GM12878 (cell line): ENCODE measurements at regions not wholly inside any gene's neighbourhood (a gene's known extent, or its start where the extent isn't known, plus 50 kb on each side); places are given as distances from the start of the nearest gene placed in this dataset.

Source experiments
- ATAC-seq: fragments of 200-7000 bp; cut with Tn5 transposase; 3 replicates; pipeline ENCODE4 v1.9.1; 2020; ENCODE audit warnings: mild to moderate bottlenecking, moderate library complexity
- BruUV-seq: library from RNA; stranded (reverse); fragments of 400-500 nt; replicated peaks from 2 replicates; lab custom pipeline; 2021; lab: Mats Ljungman, UMichigan
- CTCF ChIA-PET: fragments of 300-600 bp; sonication (Branson Sonifier 250); formaldehyde crosslinking; extraction: SDS; loops from one replicate; lab custom pipeline; 2021; ENCODE audit warnings: inconsistent platforms; lab: Yijun Ruan, JAX
- POLR2A ChIA-PET: fragments of 350-600 bp; formaldehyde crosslinking; extraction: SDS; loops from one replicate; lab custom pipeline; 2021; ENCODE audit warnings: inconsistent platforms; lab: Charles Lee
- RAD21 ChIA-PET: fragments of 300-600 bp; sonication (Branson Sonifier 250); formaldehyde crosslinking; loops from one replicate; lab custom pipeline; 2023; ENCODE audit warnings: antibody characterized with exemption; ENCODE audit not compliant: unreplicated experiment; lab: Charles Lee
- SMC1A ChIA-PET: fragments of 300-600 bp; sonication (Branson Sonifier 250); formaldehyde crosslinking; loops from one replicate; lab custom pipeline; 2023; ENCODE audit not compliant: unreplicated experiment, uncharacterized antibody; lab: Charles Lee
- DNase-seq: peaks from one replicate; pipeline ENCODE4 v3.0.0-alpha.2; 2011; ENCODE audit warnings: low read depth, low spot score
- FAIRE-seq: peaks from 3 replicates; lab custom pipeline; 2011; peaks lifted over from hg19 to GRCh38; lab: Jason Lieb, UNC
- H2AFZ ChIP-seq: 2 replicates; pipeline ENCODE4 v1.6.0; 2011; ENCODE audit warnings: low read depth, low read length, control low read depth; ENCODE audit not compliant: control insufficient read depth
- H3K27ac ChIP-seq: 2 replicates; pipeline ENCODE4 v1.5.1; 2011; ENCODE audit warnings: control low read depth; ENCODE audit not compliant: control insufficient read depth, insufficient read depth
- H3K27me3 ChIP-seq, 2 experiments: replicated peaks in 1 of 2; 2 replicates each; pipeline versions ENCODE4 v1.6.0 to v1.6.1; 2011; ENCODE audit warnings: low read length in 1 of 2; ENCODE audit not compliant: control insufficient read depth in 2 of 2, insufficient read depth in 2 of 2
- H3K36me3 ChIP-seq, 2 experiments: 2 replicates each; pipeline ENCODE4 v1.5.1; 2011; ENCODE audit warnings: low read length in 1 of 2; ENCODE audit not compliant: control insufficient read depth in 2 of 2, insufficient read depth in 2 of 2
- H3K4me1 ChIP-seq: 2 replicates; pipeline ENCODE4 v1.6.1; 2011; ENCODE audit warnings: mild to moderate bottlenecking, low read length, moderate library complexity, mixed read lengths; ENCODE audit not compliant: control insufficient read depth, insufficient read depth
- H3K4me2 ChIP-seq: 2 replicates; pipeline ENCODE4 v1.6.0; 2011; ENCODE audit warnings: control low read depth; ENCODE audit not compliant: control insufficient read depth, insufficient read depth
- H3K4me3 ChIP-seq: fragments of 200-600 bp; sonication (generic); 2 replicates; pipeline ENCODE4 v1.5.1; 2016
- H3K79me2 ChIP-seq: 2 replicates; pipeline ENCODE4 v1.6.0; 2011; ENCODE audit warnings: low read length; ENCODE audit not compliant: control insufficient read depth, insufficient read depth
- H3K9ac ChIP-seq: 2 replicates; pipeline ENCODE4 v1.8.0; 2011; ENCODE audit warnings: low read length, control low read depth, mixed read lengths; ENCODE audit not compliant: control insufficient read depth, insufficient read depth
- H3K9me3 ChIP-seq: replicated peaks from 3 replicates; pipeline ENCODE4 v1.5.1; 2011; ENCODE audit warnings: mild to moderate bottlenecking, low read length; ENCODE audit not compliant: control insufficient read depth, insufficient read depth
- H4K20me1 ChIP-seq: 2 replicates; pipeline ENCODE4 v1.6.0; 2011; ENCODE audit not compliant: control insufficient read depth, insufficient read depth
- MTA3 ChIP-seq: IDR thresholded peaks from 2 replicates; pipeline ENCODE4 v1.6.1; 2012; ENCODE audit warnings: low read length, inconsistent platforms, borderline replicate concordance
- NBN ChIP-seq: fragments of 450-650 bp; IDR thresholded peaks from 2 replicates; pipeline ENCODE4 v1.6.1; 2016
- NR2C2 ChIP-seq: IDR thresholded peaks from 2 replicates; pipeline ENCODE4 v1.6.1; 2011; ENCODE audit warnings: borderline replicate concordance, low read depth; ENCODE audit not compliant: control insufficient read depth, insufficient read length
- PKNOX1 ChIP-seq: fragments of 450-650 bp; IDR thresholded peaks from 2 replicates; pipeline ENCODE4 v1.6.1; 2016; ENCODE audit warnings: mild to moderate bottlenecking
- RB1 ChIP-seq: fragments of 450-650 bp; formaldehyde crosslinking; IDR thresholded peaks from 2 replicates; pipeline ENCODE4 v1.6.1; 2017; ENCODE audit warnings: mild to moderate bottlenecking, borderline replicate concordance
- REST ChIP-seq: IDR thresholded peaks from 2 replicates; pipeline ENCODE4 v1.6.1; 2012; ENCODE audit warnings: mild to moderate bottlenecking, low read depth, low read length
- TCF7 ChIP-seq: IDR thresholded peaks from 2 replicates; pipeline ENCODE4 v1.6.1; 2014; ENCODE audit warnings: antibody characterized with exemption, borderline replicate concordance
- ZNF24 ChIP-seq: fragments of 450-650 bp; IDR thresholded peaks from 2 replicates; pipeline ENCODE4 v1.6.1; 2017; ENCODE audit warnings: antibody characterized with exemption, mild to moderate bottlenecking
- ZZZ3 ChIP-seq: IDR thresholded peaks from 2 replicates; pipeline ENCODE4 v1.6.1; 2011; ENCODE audit warnings: low read depth; ENCODE audit not compliant: control insufficient read depth, insufficient read length
- WGBS: methylation state at CpG from one replicate; pipeline ENCODE4 v1.1.6; 2016; ENCODE audit warnings: low lambda C conversion rate; ENCODE audit not compliant: insufficient replicate concordance, insufficient coverage; ENCODE audit errors: missing lambda C conversion rate; 5-methylcytosine and 5-hydroxymethylcytosine counted together
- in situ Hi-C: fragments of 300-500 bp; cut with MboI; formaldehyde crosslinking; loops from 9 replicates; pipeline ENCODE4 v1.14.3; 2018; ENCODE audit warnings: mixed read lengths
- intact Hi-C: fragments of 100-400 bp; cut with micrococcal nuclease; formaldehyde crosslinking; loops from one replicate; pipeline ENCODE4 v1.14.2; 2022; ENCODE audit not compliant: unreplicated experiment

- H3K9ac ChIP-seq = no peak overlapping the region
- in situ Hi-C loops (no loop called here), intact Hi-C loops (no loop called here)
- ChIA-PET RAD21 (no interaction called here), CTCF (no interaction called here), POLR2A (no interaction called here), SMC1A (no interaction called here)
- H4K20me1 ChIP-seq = no peaks in the 10 kb centered on the region
- H3K27me3 ChIP-seq = 0 out of 4 replicates have a peak, but pooled peaks cover 0 to 1% of the 10 kb centered on the region in 2 experiments
- H3K79me2 ChIP-seq = no peaks in the 10 kb centered on the region
- H3K9me3 ChIP-seq = no peaks in the 10 kb centered on the region; the same call in 2 of the 3 replicates
- DNase-seq (no peak), FAIRE-seq (no peak), ATAC-seq (no peak)
- BruUV-seq = no TSS peak
- H3K4me1 ChIP-seq = no peaks in the 10 kb centered on the region
- no peak overlapping the region for H3K27ac ChIP-seq
- H2AFZ ChIP-seq = no peak overlapping the region
- H3K4me3 ChIP-seq = no peak overlapping the region
- H3K36me3 ChIP-seq = no peaks in the 10 kb centered on the region
- 35% methylated on average over 6 of the region's 6 CpGs for WGBS
- H3K4me2 ChIP-seq = no peak overlapping the region
- TF ChIP-seq REST (no peak), NR2C2 (no peak), TCF7 (no peak), MTA3 (no peak), NBN (no peak), RB1 (no peak), PKNOX1 (no peak), ZZZ3 (no peak), ZNF24 (no peak)
- TF ChIP-seq, all 136 proteins: peak for 0
Observed at GRCh38 chr7:156090988-156091387, 278.7 kb upstream of the SHH start.
